RWPE2 (cell line): ENCODE measurements at regions not wholly inside any gene's neighbourhood (a gene's known extent, or its start where the extent isn't known, plus 50 kb on each side); places are given as distances from the start of the nearest gene placed in this dataset.

Experiments used
- ATAC-seq: fragments of 200-7000 bp; cut with Tn5 transposase; 3 replicates; pipeline ENCODE4 v1.9.1; 2021; ENCODE audit warnings: low read depth
- DNase-seq: peaks from one replicate; pipeline ENCODE4 v3.0.0-alpha.2; 2020; ENCODE audit warnings: low spot score
- H3K27ac ChIP-seq: fragments of 450-650 bp; 2 replicates; pipeline ENCODE4 v1.5.1; 2017; ENCODE audit warnings: mild to moderate bottlenecking; ENCODE audit not compliant: poor library complexity, severe bottlenecking
- H3K27me3 ChIP-seq: fragments of 250-450 bp; sonication (Bioruptor Pico); 2 replicates; pipeline ENCODE4 v1.5.1; 2021; ENCODE audit warnings: mild to moderate bottlenecking, moderate library complexity; ENCODE audit not compliant: insufficient read depth, poor library complexity, severe bottlenecking
- H3K36me3 ChIP-seq: fragments of 250-450 bp; sonication (Bioruptor Pico); 2 replicates; pipeline ENCODE4 v1.5.1; 2020; ENCODE audit warnings: low read depth, mild to moderate bottlenecking, moderate library complexity
- H3K4me1 ChIP-seq: fragments of 250-450 bp; sonication (Bioruptor Pico); 2 replicates; pipeline ENCODE4 v1.5.1; 2021; ENCODE audit warnings: mild to moderate bottlenecking, moderate library complexity; ENCODE audit not compliant: insufficient read depth, poor library complexity, severe bottlenecking
- H3K4me3 ChIP-seq: fragments of 250-450 bp; sonication (Bioruptor Pico); 2 replicates; pipeline ENCODE4 v1.5.1; 2021; ENCODE audit warnings: mild to moderate bottlenecking, moderate library complexity; ENCODE audit not compliant: severe bottlenecking
- H3K9me3 ChIP-seq: fragments of 250-450 bp; sonication (Bioruptor Pico); 2 replicates; pipeline ENCODE4 v1.5.1; 2021; ENCODE audit warnings: mild to moderate bottlenecking, moderate library complexity; ENCODE audit not compliant: severe bottlenecking
- TF ChIP-seq, protein P1 (sequence below): fragments of 450-650 bp; IDR thresholded peaks from one replicate; pipeline ENCODE4 v1.5.1; 2017; ENCODE audit warnings: mild to moderate bottlenecking, moderate library complexity; ENCODE audit not compliant: poor library complexity, severe bottlenecking

DNA sequence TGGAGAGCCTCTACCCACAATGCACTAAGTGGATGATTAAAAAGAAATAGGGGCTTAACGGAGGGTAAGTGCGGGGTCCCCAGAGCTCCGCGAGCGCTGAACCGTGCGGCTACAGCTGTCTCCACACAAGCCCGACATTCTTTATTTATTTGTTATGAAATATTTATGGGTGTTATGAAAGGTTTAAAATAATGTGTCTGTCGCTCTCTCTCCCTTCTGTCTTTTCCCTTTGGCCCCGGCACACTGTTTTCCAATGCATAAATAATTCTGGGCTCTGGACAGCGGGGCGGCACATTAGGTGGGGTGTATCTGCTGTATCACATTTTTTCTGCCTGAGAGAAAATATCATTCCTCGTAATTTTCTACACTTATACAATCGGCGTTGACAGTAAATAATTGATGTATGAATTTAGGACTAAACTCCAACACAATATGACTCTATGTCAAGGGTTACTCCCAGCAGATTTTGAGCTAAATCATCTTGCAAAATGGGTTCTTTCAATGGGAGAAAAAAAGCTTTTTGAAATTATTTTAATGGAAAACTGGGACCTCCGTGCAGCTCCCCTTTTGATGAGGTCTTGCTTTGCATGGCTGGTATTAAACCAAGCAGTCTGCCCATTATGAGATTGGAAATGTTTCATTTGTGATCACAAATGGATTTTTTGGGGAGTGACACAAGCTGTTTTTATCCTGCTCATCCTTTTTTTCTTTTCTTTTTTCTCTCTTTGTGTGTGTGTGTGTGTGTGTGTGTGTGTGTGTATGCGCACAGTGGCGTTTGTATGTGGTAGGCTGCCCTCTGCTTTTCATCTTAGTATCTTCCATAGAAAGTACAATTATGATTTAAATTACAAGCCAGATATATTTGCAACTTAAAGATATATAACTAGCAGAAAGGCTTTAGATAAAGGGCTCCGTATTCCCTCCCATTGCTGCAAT, 370.6 kb upstream of the IRX4 start:
- H3K4me1 ChIP-seq: no peaks in the 10 kb centered on the region
- no peak for ATAC-seq
- peaks cover 9% of the 10 kb centered on the region for H3K27me3 ChIP-seq
- no peak overlapping the region for H3K27ac ChIP-seq
- no peaks in the 10 kb centered on the region for H3K36me3 ChIP-seq
- no peak overlapping the region for H3K4me3 ChIP-seq
- TF ChIP-seq, protein P1, sequence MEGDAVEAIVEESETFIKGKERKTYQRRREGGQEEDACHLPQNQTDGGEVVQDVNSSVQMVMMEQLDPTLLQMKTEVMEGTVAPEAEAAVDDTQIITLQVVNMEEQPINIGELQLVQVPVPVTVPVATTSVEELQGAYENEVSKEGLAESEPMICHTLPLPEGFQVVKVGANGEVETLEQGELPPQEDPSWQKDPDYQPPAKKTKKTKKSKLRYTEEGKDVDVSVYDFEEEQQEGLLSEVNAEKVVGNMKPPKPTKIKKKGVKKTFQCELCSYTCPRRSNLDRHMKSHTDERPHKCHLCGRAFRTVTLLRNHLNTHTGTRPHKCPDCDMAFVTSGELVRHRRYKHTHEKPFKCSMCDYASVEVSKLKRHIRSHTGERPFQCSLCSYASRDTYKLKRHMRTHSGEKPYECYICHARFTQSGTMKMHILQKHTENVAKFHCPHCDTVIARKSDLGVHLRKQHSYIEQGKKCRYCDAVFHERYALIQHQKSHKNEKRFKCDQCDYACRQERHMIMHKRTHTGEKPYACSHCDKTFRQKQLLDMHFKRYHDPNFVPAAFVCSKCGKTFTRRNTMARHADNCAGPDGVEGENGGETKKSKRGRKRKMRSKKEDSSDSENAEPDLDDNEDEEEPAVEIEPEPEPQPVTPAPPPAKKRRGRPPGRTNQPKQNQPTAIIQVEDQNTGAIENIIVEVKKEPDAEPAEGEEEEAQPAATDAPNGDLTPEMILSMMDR: no peak
- DNase-seq: no peak
- H3K9me3 ChIP-seq: no peaks in the 10 kb centered on the region

DNA sequence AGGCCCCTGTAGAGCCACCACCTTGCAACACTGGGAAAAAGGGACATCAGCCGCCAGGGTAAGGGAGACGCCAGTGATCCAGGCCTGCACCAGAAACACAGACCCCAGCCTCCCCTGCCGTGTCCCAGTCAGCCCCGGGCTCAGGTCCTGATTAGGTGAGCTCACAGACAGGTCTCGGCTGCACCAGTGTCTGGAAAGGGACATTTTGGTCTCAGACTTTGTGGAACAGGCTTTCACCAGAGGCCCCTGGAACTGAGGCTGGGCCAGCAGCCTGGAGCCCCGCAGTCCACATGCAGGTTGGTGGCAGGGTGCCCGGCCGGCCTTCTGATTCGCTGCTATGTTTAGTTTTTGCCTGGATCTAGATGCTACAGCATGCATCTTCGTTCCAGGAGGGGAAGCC, 369.0 kb upstream of the IRX4 start:
- ATAC-seq: no peak
- DNase-seq: peak; percentile 45
- H3K27me3 ChIP-seq: peaks cover 17% of the 10 kb centered on the region
- H3K36me3 ChIP-seq: no peaks in the 10 kb centered on the region
- H3K9me3 ChIP-seq: no peaks in the 10 kb centered on the region
- H3K4me3 ChIP-seq: no peak overlapping the region
- no peak overlapping the region for H3K27ac ChIP-seq
- H3K4me1 ChIP-seq: no peaks in the 10 kb centered on the region
- TF ChIP-seq, protein P1: no peak

DNA sequence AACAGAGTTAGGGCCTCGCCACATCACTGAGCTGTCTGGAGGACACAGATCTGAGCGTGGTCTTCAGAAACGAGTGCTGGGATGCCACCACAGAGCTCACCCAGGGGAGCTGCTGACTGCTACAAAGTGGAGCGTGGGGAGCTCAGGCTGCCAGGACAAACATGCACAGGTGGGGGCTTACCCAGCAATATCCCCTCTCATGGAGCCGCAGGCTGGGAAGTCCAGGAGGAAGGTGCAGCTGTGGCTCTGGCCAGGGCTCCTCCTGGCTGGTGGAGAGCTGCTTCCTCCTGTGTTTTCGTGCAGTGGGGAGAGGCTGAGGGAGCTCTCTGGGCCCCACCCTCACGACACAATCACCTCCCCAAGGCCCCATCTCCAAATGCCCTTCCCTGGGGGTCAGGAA, 368.6 kb upstream of the IRX4 start:
- Histone ChIP-seq H3K4me1 (no peaks in the 10 kb centered on the region), H3K36me3 (no peaks in the 10 kb centered on the region), H3K4me3 (no peak overlapping the region), H3K9me3 (peaks cover 3% of the 10 kb centered on the region), H3K27me3 (peaks cover 17% of the 10 kb centered on the region), H3K27ac (no peak overlapping the region)
- TF ChIP-seq, protein P1: no peak
- ATAC-seq: no peak
- DNase-seq: no peak

DNA sequence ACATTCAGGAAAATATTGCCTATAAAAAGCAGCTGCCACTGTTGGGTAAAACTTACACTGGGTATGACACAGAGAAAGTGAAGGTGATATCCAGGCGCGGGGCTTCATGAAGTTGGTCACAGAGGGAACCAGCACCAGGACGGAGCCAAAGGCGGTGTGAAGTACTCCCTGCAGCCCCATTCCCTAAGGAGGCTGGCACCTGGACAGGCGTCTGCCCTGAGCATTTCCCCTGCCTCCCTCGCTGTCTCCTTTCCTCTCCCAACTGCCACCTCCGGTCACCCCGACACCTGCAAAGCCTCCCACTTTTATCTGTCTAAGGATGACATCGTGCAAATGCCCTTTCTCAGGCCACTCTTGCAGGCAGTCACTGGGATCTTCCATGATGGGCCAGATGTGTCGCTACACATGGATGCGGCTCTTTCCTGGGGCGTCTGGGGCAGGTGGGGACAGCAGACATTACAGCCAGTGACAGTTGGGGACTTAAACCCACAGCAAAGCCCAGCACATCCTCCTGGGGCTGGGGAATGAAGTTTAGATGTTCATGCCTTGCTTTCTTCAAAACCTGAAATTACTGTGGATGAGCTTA, 367.7 kb upstream of the IRX4 start:
- DNase-seq: no peak
- no peak overlapping the region for H3K4me3 ChIP-seq
- TF ChIP-seq, protein P1: no peak
- no peaks in the 10 kb centered on the region for H3K36me3 ChIP-seq
- no peaks in the 10 kb centered on the region for H3K4me1 ChIP-seq
- peaks cover 17% of the 10 kb centered on the region for H3K27me3 ChIP-seq
- peaks cover 3% of the 10 kb centered on the region for H3K9me3 ChIP-seq
- H3K27ac ChIP-seq: no peak overlapping the region
- no peak for ATAC-seq

DNA sequence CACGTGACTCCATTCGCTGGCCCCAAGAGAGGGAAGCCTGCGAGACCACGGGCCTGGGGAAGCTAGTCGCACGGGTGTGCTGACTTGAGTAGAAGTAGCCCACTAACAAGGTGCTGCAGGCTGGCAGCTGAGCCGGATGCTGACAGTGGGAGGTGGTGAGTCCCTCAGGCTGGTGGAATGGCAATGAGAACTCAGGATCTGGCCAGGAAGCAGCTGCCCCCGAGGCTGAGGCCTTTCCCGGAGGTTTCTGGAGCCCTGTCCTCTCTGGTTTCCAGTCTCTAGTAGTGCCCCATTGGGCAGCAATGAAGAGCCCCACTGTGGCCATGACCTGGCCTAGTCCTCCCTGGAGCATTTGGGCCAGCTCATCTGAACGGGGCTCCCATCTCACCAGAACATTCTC, 366.7 kb upstream of the IRX4 start:
- no peak for ATAC-seq
- Histone ChIP-seq H3K9me3 (peaks cover 3% of the 10 kb centered on the region), H3K36me3 (no peaks in the 10 kb centered on the region), H3K27ac (no peak overlapping the region), H3K4me1 (no peaks in the 10 kb centered on the region), H3K27me3 (peaks cover 17% of the 10 kb centered on the region), H3K4me3 (no peak overlapping the region)
- TF ChIP-seq, protein P1: no peak
- no peak for DNase-seq
